ENCODE measurements at regions not wholly inside any gene's neighbourhood (a gene's known extent, or its start where the extent isn't known, plus 50 kb on each side); places are given as distances from the start of the nearest gene placed in this dataset.

DNA sequence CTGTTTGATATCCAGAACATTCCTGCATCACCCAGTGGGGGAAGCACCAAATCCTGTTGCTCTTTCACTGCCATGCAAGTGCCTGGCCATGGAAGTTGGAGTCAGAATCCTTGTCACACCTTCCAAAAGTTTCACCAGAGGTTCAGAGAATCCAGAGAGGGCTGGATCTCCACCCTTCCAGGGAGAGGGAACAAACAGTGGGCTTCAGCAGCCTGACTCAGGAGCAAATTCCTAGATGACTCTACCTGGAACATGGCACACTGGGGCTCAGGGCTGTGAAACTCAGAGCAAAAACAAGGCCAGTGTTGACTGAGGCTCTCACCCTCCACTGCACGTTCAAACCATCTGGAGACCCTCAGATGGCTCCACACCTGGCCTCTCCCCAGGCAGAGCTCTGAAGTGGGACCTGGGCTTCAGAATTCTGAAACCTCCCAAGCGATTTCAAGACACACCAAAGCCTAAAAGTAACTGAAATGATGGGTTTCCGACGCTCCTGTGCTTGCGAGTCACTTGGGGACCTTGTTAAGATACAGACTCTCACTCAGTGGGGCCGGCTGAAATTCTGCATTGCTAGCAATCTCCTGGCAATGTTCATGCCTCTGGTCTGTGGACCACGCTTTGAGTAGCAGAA is 205.9 kb downstream of the AUH start:
- H3K4me3 Mint-ChIP-seq, result peak overlapping the region; percentile 73
- peak overlapping the region; percentile 95 to 99 for H3K27ac Mint-ChIP-seq
- ATAC-seq (no peak), DNase-seq (ENCODE audit: low spot score) (no peak)
- H3K36me3 Mint-ChIP-seq, result peaks cover 15% of the 10 kb centered on the region
- H3K9me3 Mint-ChIP-seq, result peaks cover 6% of the 10 kb centered on the region
- H3K4me1 Mint-ChIP-seq (ENCODE audit: low read depth in 2 of 2), result peaks cover 55 to 62% of the 10 kb centered on the region in 2 donors
- H3K27me3 Mint-ChIP-seq, result no peaks in the 10 kb centered on the region

DNA sequence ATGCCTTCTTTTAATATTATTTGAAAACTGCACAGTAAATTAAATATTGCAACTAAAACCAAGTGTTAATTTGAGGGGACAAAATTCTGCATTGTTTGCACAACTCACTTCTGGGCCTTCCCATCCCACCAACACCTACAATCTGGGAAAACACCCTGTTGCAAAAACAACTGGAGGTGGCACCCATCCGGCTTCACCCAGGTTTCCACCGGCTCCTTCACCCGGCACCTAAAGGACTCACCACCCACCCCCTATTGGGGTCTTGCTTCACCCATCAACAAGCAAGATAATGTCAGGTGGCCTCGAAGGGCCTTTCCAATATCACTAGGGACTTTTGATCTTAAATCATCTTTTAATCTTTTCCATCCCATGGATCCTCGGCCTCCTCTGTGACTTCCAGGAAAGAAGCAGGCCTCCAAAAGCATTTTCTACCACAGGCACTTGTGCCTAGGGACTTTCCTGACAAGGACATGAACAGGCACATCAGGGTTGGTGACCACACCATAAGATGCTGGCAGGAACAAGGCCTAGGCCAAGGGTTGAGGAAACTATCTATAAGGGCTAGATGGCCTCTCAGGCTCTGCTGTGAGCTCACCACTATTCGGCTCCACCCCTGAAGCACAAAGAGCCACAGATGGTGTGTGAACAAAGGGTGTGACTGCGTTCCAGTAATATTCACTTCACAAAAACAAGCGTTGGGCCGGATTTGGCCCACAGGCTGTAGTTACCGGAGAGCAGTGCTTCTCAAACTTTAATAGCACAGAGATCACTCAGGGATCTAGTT is 205.1 kb downstream of the AUH start:
- no peaks in the 10 kb centered on the region for H3K27me3 Mint-ChIP-seq
- peak overlapping the region; percentile 73 for H3K4me3 Mint-ChIP-seq
- peak; percentile 83 to 89 for ATAC-seq
- H3K9me3 Mint-ChIP-seq, result peaks cover 6% of the 10 kb centered on the region
- peaks cover 54 to 60% of the 10 kb centered on the region in 2 donors for H3K4me1 Mint-ChIP-seq (ENCODE audit: low read depth in 2 of 2)
- peak; percentile 80 for DNase-seq (ENCODE audit: low spot score)
- peak overlapping the region; percentile 95 to 99 for H3K27ac Mint-ChIP-seq
- H3K36me3 Mint-ChIP-seq, result peaks cover 15% of the 10 kb centered on the region

DNA sequence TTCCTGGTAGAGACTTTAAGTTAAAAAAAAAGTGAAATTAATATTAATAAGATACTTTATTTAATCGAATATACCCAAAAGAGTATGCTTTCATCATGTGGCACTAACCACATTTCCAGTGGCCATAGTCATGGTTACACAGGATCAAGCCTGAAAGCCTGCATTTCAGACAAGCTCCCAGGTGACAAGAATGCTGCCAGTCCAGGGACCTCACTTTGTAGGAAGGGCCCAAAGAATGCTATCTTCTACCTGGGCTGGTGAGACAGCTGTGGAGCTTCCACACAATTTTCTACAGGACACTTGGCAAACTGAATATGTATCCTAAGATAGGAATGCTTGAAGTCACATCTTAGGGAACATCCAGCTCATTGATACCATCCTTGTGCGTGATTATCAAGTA is 203.8 kb downstream of the AUH start:
- no peak overlapping the region for H3K4me3 Mint-ChIP-seq
- peaks cover 6% of the 10 kb centered on the region for H3K36me3 Mint-ChIP-seq
- no peak for ATAC-seq
- DNase-seq (ENCODE audit: low spot score), result no peak
- H3K27me3 Mint-ChIP-seq, result no peaks in the 10 kb centered on the region
- peaks cover under 1% of the 10 kb centered on the region for H3K9me3 Mint-ChIP-seq
- H3K27ac Mint-ChIP-seq, result peak overlapping the region in 1 of 2 donors; percentile 83
- peaks cover 52 to 57% of the 10 kb centered on the region in 2 donors for H3K4me1 Mint-ChIP-seq (ENCODE audit: low read depth in 2 of 2)

DNA sequence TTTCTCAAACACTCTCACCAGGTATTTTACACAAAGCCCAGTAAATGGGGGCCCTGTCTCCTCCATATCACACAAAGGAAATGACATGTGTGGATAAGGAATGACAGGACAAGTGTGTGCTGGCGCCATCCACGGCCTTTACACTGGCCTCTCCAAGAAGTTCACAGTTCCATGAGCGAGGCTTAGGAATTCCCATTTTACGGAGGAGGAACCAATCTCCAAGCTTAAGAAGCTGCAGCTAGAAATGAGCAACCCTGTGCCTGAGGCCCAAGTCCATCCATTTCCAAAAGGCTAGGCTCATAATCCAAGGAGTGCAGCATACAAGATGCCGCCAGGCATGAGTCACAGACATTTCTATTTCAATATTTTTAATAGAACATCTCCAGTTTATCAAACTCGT is 203.4 kb downstream of the AUH start:
- peak overlapping the region; percentile 43 to 83 for H3K27ac Mint-ChIP-seq
- peaks cover 52 to 57% of the 10 kb centered on the region in 2 donors for H3K4me1 Mint-ChIP-seq (ENCODE audit: low read depth in 2 of 2)
- H3K4me3 Mint-ChIP-seq, result no peak overlapping the region
- DNase-seq (ENCODE audit: low spot score) (no peak), ATAC-seq (no peak)
- H3K36me3 Mint-ChIP-seq, result peaks cover 2% of the 10 kb centered on the region
- H3K27me3 Mint-ChIP-seq, result no peaks in the 10 kb centered on the region
- no peaks in the 10 kb centered on the region for H3K9me3 Mint-ChIP-seq

DNA sequence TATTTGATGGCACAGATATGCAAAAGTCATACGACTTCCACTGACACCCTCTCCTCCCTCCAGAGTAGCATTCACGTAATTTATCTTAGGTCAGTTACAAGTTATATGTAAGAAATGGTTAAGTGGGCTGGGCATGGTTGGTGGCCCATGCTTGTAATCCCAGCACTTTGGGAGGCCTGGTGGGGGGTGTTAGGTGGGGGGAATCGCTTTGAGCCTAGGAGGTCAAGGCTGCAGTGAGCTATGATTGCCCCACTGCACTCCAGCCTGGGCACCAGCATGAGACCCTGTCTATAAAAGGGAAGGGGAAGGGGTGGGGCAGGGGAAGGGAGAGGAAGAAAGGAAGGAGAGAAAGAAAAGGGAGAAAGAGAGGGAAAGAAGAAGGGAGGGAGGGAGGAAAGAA is 202.8 kb downstream of the AUH start:
- H3K4me1 Mint-ChIP-seq (ENCODE audit: low read depth in 2 of 2), result peaks cover 55 to 60% of the 10 kb centered on the region in 2 donors

DNA sequence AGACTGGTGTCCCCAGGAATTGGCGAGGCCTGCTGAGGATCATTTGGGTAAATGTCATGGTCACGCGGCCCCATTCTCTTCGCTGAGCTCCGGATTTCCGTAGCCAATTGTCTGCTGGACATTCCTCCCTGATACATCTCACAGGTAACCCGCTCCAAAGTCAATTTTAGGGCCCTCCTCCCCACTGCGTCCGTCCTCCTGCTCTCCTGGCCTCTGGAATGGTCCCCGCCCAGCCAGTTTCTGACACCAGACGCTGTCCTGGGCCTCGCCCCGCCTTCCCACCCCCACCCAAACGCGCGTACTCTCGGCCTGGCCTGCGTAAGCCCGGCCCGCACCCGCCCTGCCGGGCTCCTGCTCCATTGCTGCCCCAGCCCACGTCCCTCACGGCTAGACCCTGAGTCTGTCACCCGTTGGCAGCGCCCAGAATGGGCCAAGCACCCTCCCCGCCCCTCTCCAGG is 202.0 kb downstream of the AUH start:
- H3K27me3 Mint-ChIP-seq, result no peaks in the 10 kb centered on the region
- no peak overlapping the region for H3K4me3 Mint-ChIP-seq
- peaks cover 59 to 61% of the 10 kb centered on the region in 2 donors for H3K4me1 Mint-ChIP-seq (ENCODE audit: low read depth in 2 of 2)
- no peaks in the 10 kb centered on the region for H3K36me3 Mint-ChIP-seq
- no peaks in the 10 kb centered on the region for H3K9me3 Mint-ChIP-seq
- H3K27ac Mint-ChIP-seq, result peak overlapping the region; percentile 43 to 83
- DNase-seq (ENCODE audit: low spot score) (no peak), ATAC-seq (no peak)

More for the DNA sequence above, 202.8 kb downstream of the AUH start:
- DNase-seq (ENCODE audit: low spot score) (no peak), ATAC-seq (no peak)
- Mint-ChIP-seq H3K27me3 (no peaks in the 10 kb centered on the region), H3K4me3 (no peak overlapping the region), H3K9me3 (no peaks in the 10 kb centered on the region), H3K27ac (peak overlapping the region; percentile 43 to 83), H3K36me3 (no peaks in the 10 kb centered on the region)

DNA sequence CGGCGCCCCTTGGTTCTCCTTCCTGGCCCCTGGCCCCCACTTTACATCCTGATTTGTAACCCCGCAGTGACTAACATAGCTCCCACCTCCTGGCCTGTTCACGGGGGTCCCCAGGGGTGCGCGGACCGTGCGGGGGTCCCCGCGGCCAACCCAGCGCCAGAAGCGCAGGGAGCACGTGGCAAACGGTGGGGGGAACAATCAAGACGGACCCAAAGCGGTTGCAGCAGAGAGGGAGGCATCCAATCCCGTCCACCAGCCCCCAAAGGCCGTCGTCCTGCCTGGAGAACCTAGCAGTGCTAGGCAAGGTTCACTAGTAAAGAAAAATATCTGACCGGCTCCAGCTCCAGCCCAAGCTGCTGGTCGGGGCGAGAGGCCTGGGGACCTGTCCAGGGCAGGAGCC is 201.5 kb downstream of the AUH start:
- DNase-seq (ENCODE audit: low spot score) (no peak), ATAC-seq (no peak)
- no peaks in the 10 kb centered on the region for H3K36me3 Mint-ChIP-seq
- peak overlapping the region in 1 of 2 donors; percentile 97 for H3K27ac Mint-ChIP-seq
- H3K4me3 Mint-ChIP-seq, result no peak overlapping the region
- no peaks in the 10 kb centered on the region for H3K27me3 Mint-ChIP-seq
- no peaks in the 10 kb centered on the region for H3K9me3 Mint-ChIP-seq
- peaks cover 60 to 62% of the 10 kb centered on the region in 2 donors for H3K4me1 Mint-ChIP-seq (ENCODE audit: low read depth in 2 of 2)

DNA sequence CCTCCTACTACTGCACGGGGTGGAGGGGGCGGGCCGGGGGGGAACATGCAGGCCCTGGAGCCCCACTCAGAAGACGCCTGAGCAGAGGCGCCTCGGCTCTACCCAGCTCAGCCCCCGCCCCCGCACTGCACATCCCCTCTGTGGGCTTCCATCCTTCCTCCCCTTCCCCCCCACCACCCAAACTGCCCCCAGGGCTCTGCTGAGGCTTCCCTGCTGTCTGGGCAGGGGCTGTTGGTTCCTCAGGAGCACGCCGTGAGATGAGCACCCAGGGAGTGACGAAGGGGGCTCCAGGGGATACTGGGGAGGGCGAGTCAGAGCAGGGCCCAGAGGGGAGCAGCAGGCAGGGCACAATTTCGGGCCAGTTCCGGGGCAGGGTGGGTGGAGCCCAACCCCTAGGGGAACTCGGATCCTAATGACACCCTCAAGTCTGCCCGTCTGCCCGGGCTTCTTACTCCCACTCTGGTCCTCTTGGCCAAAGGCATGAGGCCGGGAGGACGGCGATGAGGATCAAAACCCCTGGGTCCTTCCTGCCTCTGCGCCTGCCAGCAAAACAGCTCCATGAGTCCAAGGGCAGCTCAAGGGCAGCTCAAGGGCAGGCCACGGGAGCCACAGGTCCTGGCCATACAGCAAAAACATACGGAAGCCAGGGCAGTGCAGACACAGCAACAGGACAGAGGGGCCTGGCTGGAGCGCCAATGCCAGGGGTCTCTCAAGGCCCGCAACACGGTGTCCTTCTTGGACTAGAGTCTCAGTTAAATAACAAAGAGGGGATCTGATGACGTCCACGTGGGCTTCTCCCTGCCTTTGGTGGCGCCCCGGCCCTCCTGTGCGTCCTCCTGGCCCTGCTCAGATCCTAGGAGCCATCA is 200.9 kb downstream of the AUH start:
- peaks cover 59 to 61% of the 10 kb centered on the region in 2 donors for H3K4me1 Mint-ChIP-seq (ENCODE audit: low read depth in 2 of 2)
- no peaks in the 10 kb centered on the region for H3K9me3 Mint-ChIP-seq
- H3K4me3 Mint-ChIP-seq, result peak overlapping the region; percentile 81
- no peaks in the 10 kb centered on the region for H3K27me3 Mint-ChIP-seq
- DNase-seq (ENCODE audit: low spot score), result no peak
- no peak for ATAC-seq
- no peaks in the 10 kb centered on the region for H3K36me3 Mint-ChIP-seq
- peak overlapping the region; percentile 97 to 98 for H3K27ac Mint-ChIP-seq

DNA sequence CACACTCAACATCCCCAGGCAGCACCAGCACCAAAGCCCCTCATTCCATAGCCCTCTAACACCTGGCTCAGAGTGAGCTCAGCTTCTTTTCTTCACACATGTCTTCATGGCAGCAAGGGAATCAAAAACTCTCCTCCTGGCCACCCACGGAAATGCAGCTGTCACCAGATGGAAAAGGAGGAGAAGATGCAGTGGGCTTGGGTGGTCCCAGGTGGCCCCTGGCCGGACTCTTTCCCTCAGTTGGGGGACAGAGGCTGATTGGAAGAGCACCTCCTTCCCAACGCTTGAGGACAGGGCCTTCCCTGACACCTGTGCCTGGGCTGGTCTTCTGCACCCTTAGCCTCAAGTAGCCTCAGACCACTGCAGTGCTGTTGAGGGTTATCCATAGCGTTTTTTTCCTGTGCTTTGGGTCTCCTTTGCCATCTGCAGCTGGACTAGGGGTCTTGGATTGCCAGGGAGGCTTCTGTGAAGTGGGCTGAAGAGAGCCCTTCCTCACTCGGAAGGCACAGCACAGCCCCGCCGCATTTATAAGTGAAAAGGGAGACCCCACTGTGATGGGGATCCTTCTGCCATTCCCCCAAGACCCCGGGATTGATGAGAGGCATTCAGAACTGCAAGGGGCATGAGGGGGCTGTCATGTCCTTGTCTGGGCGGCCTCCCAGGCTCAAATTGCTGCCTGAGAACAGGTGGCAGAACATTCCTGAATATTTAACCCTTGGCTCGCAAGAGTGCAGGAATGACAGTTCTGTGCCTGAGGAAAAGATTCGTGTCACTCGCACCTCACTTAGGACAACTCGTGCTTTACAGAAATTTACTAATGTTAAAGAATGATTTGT is 200.0 kb downstream of the AUH start:
- Mint-ChIP-seq H3K36me3 (no peaks in the 10 kb centered on the region), H3K27me3 (no peaks in the 10 kb centered on the region), H3K27ac (peak overlapping the region; percentile 97 to 98), H3K4me3 (peak overlapping the region; percentile 81), H3K9me3 (no peaks in the 10 kb centered on the region), H3K4me1 (ENCODE audit: low read depth in 2 of 2) (peaks cover 51 to 53% of the 10 kb centered on the region in 2 donors)
- DNase-seq (ENCODE audit: low spot score) (no peak), ATAC-seq (no peak)

DNA sequence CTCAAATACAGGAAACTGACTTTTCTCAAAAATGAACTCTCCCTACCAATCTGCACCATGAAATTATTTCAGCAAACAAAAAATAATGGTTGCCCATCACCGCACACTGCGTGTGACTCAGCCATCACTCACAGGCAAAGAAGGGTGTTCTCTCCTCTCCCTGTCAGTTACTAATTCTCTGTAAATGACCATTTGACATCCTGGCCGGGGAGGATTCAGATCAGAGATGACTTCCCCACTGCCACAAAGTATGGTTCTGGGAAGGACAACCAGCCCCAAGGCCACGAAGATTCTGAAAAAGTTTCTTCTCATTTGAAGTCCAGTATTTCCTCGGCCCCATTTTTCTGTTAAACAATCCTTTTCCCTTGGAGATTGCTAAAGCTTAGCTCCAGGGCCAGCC is 199.4 kb downstream of the AUH start:
- peaks cover 46 to 48% of the 10 kb centered on the region in 2 donors for H3K4me1 Mint-ChIP-seq (ENCODE audit: low read depth in 2 of 2)
- no peaks in the 10 kb centered on the region for H3K27me3 Mint-ChIP-seq
- ATAC-seq (peak; percentile 59 to 63), DNase-seq (ENCODE audit: low spot score) (no peak)
- no peaks in the 10 kb centered on the region for H3K36me3 Mint-ChIP-seq
- H3K9me3 Mint-ChIP-seq, result no peaks in the 10 kb centered on the region
- H3K4me3 Mint-ChIP-seq, result peak overlapping the region; percentile 81
- H3K27ac Mint-ChIP-seq, result peak overlapping the region; percentile 97 to 98

DNA sequence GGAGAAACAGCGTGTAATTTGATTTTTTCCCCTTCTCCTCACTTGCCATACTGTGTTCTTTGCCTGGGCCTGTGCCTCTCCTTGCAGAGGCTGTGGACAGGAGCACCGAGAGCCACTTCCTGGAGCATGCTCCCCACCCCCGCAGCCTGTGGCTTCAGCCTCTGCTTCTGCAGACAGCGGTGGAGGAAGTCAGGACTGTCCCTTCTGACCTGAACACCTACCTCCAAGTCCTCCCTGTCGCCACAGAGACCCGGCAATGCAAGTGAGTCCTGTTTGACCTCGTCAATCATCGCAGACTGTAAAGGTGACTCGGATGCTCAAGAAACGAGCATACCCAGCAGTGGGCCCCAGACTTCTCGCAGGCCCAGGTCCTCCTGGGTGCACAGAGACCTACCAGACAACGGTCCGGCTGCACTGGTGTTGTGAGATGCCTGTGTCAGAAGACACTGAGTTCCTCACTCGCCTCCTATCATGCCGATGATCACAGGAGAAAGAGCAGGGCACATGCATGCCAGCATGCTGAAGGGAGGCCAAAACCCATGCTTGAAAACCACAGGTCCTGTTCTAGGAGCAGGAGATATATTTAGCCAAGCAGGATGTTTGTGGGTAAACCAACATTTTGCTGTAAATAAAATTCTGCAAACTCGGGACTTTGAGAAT is 198.8 kb downstream of the AUH start:
- DNase-seq (ENCODE audit: low spot score) (peak; percentile 94), ATAC-seq (peak; percentile 70 to 82)
- H3K4me1 Mint-ChIP-seq (ENCODE audit: low read depth in 2 of 2), result peaks cover 46 to 50% of the 10 kb centered on the region in 2 donors
- no peaks in the 10 kb centered on the region for H3K36me3 Mint-ChIP-seq
- H3K27ac Mint-ChIP-seq, result peak overlapping the region; percentile 97 to 98
- peak overlapping the region; percentile 81 for H3K4me3 Mint-ChIP-seq
- H3K9me3 Mint-ChIP-seq, result no peaks in the 10 kb centered on the region
- H3K27me3 Mint-ChIP-seq, result no peaks in the 10 kb centered on the region

DNA sequence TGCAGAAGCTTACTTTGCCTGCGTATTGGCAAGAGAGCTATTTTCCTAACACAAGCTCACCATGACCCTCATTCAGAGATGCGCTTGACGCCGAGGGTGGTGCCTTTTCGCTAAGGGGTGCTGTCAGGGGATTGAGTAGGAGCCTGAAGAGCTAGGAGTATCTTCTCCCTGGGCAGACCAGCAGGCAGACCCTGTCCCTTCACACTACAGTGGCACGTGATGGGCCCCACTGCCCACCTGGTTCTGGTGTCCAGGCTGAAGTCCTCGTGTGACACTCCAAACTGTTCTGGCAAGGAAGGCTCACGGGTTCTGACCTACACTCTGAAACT is 198.3 kb downstream of the AUH start:
- H3K36me3 Mint-ChIP-seq, result no peaks in the 10 kb centered on the region

More for the DNA sequence above, 198.3 kb downstream of the AUH start:
- Mint-ChIP-seq H3K27me3 (no peaks in the 10 kb centered on the region), H3K27ac (peak overlapping the region; percentile 97 to 98), H3K4me3 (peak overlapping the region; percentile 81), H3K4me1 (ENCODE audit: low read depth in 2 of 2) (peaks cover 50 to 55% of the 10 kb centered on the region in 2 donors), H3K9me3 (no peaks in the 10 kb centered on the region)
- DNase-seq (ENCODE audit: low spot score), result no peak
- ATAC-seq, result peak; percentile 1 to 2
